KMS-11 (cell line): ENCODE measurements at regions not wholly inside any gene's neighbourhood (a gene's known extent, or its start where the extent isn't known, plus 50 kb on each side); places are given as distances from the start of the nearest gene placed in this dataset.
"Not testable (repeated sequence)": the region's sequence is repeated elsewhere in the genome, so short reads cannot be mapped to it uniquely, and the experiment has no call there.

Experiments
- H2AFZ ChIP-seq: fragments of 200-600 bp; sonication (generic); 2 replicates; pipeline ENCODE4 v1.6.1; 2016; ENCODE audit warnings: antibody characterized with exemption, mixed run types, low read depth
- H3K27ac ChIP-seq: fragments of 200-600 bp; sonication (generic); 2 replicates; pipeline ENCODE4 v1.6.1; 2016; ENCODE audit warnings: mild to moderate bottlenecking, mixed run types
- H3K27me3 ChIP-seq: fragments of 200-600 bp; sonication (generic); 2 replicates; pipeline ENCODE4 v1.6.1; 2017; ENCODE audit warnings: mild to moderate bottlenecking, low read depth, mixed run types, moderate library complexity; ENCODE audit not compliant: insufficient read depth
- H3K36me3 ChIP-seq: fragments of 200-600 bp; sonication (generic); 2 replicates; pipeline ENCODE4 v1.6.1; 2017; ENCODE audit warnings: mild to moderate bottlenecking, mixed run types; ENCODE audit not compliant: insufficient read depth
- H3K4me1 ChIP-seq: fragments of 200-600 bp; sonication (generic); 2 replicates; pipeline ENCODE4 v1.6.1; 2016; ENCODE audit warnings: mild to moderate bottlenecking, low read depth, mixed run types; ENCODE audit not compliant: poor library complexity, severe bottlenecking
- H3K4me2 ChIP-seq: fragments of 200-600 bp; sonication (generic); 2 replicates; pipeline ENCODE4 v1.7.0; 2016; ENCODE audit warnings: mild to moderate bottlenecking, mixed run types
- H3K4me3 ChIP-seq: fragments of 200-600 bp; sonication (generic); IDR thresholded peaks from 2 replicates; pipeline ENCODE4 v1.6.1; 2017; ENCODE audit warnings: low read depth, low read length, mixed read lengths; ENCODE audit not compliant: insufficient read depth
- H3K79me2 ChIP-seq: fragments of 200-600 bp; sonication (generic); 2 replicates; pipeline ENCODE4 v1.6.1; 2016; ENCODE audit warnings: low read depth, mixed run types; ENCODE audit not compliant: insufficient read depth
- H3K9ac ChIP-seq: fragments of 200-600 bp; sonication (generic); 2 replicates; pipeline ENCODE4 v1.6.1; 2016; ENCODE audit warnings: mild to moderate bottlenecking, mixed run types
- H4K20me1 ChIP-seq: fragments of 200-600 bp; sonication (generic); 2 replicates; pipeline ENCODE4 v1.6.1; 2016; ENCODE audit warnings: mild to moderate bottlenecking, mixed run types; ENCODE audit not compliant: insufficient read depth
- CTCF ChIP-seq: fragments of 200-600 bp; sonication (generic); conservative IDR thresholded peaks from 2 replicates; pipeline ENCODE4 v1.6.1; 2017; ENCODE audit warnings: low read depth, mild to moderate bottlenecking, antibody characterized with exemption, low read length, moderate library complexity, mixed read lengths

GRCh38 chr3:144744473-144744872 is 772.9 kb downstream of the DIPK2A start:
- no peak for TF ChIP-seq CTCF
- Histone ChIP-seq H3K4me1 (no peaks in the 10 kb centered on the region), H3K4me3 (no peak overlapping the region), H2AFZ (no peak overlapping the region), H3K36me3 (no peaks in the 10 kb centered on the region), H3K4me2 (no peak overlapping the region), H3K27me3 (no peaks in the 10 kb centered on the region), H4K20me1 (no peaks in the 10 kb centered on the region), H3K9ac (no peak overlapping the region), H3K27ac (no peak overlapping the region), H3K79me2 (no peaks in the 10 kb centered on the region)

GRCh38 chr3:144746631-144747030 is 775.0 kb downstream of the DIPK2A start:
- Histone ChIP-seq H3K4me3 (no peak overlapping the region), H3K79me2 (no peaks in the 10 kb centered on the region), H4K20me1 (no peaks in the 10 kb centered on the region), H3K9ac (no peak overlapping the region), H3K27me3 (no peaks in the 10 kb centered on the region), H2AFZ (no peak overlapping the region), H3K36me3 (no peaks in the 10 kb centered on the region), H3K4me1 (no peaks in the 10 kb centered on the region), H3K4me2 (no peak overlapping the region), H3K27ac (no peak overlapping the region)
- no peak for TF ChIP-seq CTCF

- not testable (repeated sequence) for H3K4me2 ChIP-seq, H3K27ac ChIP-seq, H3K4me1 ChIP-seq, H3K27me3 ChIP-seq, H3K79me2 ChIP-seq, H4K20me1 ChIP-seq, H3K9ac ChIP-seq, H3K4me3 ChIP-seq, H3K36me3 ChIP-seq, H2AFZ ChIP-seq
Measured at GRCh38 chr3:144749536-144750253, 778.1 kb downstream of the DIPK2A start.

- Histone ChIP-seq H3K4me2 (no peak overlapping the region), H2AFZ (no peak overlapping the region), H3K4me1 (peaks cover 15% of the 10 kb centered on the region), H3K27ac (0 out of 2 replicates have a peak overlapping the region, but pooled peaks have one; percentile 25), H3K79me2 (no peaks in the 10 kb centered on the region), H3K27me3 (no peaks in the 10 kb centered on the region), H4K20me1 (no peaks in the 10 kb centered on the region), H3K4me3 (no peak overlapping the region), H3K36me3 (no peaks in the 10 kb centered on the region), H3K9ac (no peak overlapping the region)
- TF ChIP-seq CTCF: no peak
Measured at GRCh38 chr3:144754076-144754783, 782.6 kb downstream of the DIPK2A start.
